CMK (cell line): ENCODE measurements at regions not wholly inside any gene's neighbourhood (a gene's known extent, or its start where the extent isn't known, plus 50 kb on each side); places are given as distances from the start of the nearest gene placed in this dataset.
"Not testable (repeated sequence)": the region's sequence is repeated elsewhere in the genome, so short reads cannot be mapped to it uniquely, and the experiment has no call there.

Experiments
- DNase-seq: peaks from one replicate; pipeline ENCODE4 v3.0.0-alpha.2; 2010; ENCODE audit warnings: low read depth

DNA sequence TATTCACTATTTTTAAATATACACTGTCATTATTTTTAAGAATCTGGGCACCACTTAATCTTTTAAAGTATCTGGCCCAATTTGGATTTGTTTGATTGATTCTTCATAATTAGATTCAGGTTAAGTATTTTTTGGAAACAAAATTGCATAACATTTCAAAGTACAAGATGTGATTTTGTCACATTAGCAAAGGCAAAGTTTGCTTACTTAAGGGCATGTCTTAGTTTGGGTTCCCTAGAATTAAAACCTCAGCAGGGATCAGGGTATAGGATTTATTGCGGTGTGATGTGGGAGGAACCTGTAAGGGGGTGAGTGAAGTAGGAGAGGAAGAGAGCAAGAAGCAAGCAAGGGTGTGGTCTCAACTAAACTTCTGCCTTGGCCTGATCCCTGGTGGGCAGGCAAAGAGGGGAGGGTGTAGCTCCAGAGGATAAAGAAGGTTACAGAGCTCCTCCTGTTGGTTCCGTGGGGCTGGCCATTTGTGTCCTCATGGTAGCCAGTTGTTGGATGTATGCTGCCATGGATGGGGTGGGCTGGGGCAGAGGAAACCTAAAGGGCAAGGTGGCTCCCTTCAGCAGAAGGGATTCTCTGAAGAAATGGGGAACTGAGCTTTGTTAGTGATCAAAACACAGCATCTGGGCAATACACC is 668.7 kb upstream of the SLC35B3 start:
- no peak for DNase-seq

DNA sequence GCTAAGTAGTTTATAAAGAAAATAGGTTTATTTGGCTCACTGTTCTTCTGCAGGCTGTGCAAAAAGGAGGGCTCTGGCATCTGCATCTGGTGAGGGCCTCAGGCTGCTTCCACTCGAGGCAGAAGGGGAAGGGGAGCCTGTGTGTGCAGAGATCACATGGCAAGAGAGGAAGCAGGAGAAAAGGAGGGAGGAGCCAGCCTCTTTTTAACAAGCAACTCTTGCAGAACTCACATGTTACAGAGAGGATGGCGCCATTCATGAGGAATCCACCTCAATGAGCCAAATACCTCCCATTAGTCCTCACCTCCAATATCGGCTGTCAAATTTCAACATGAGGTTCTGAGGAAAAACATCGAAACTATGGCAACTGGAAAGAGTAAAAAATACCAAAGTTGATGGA is 666.6 kb upstream of the SLC35B3 start:
- no peak for DNase-seq

DNA sequence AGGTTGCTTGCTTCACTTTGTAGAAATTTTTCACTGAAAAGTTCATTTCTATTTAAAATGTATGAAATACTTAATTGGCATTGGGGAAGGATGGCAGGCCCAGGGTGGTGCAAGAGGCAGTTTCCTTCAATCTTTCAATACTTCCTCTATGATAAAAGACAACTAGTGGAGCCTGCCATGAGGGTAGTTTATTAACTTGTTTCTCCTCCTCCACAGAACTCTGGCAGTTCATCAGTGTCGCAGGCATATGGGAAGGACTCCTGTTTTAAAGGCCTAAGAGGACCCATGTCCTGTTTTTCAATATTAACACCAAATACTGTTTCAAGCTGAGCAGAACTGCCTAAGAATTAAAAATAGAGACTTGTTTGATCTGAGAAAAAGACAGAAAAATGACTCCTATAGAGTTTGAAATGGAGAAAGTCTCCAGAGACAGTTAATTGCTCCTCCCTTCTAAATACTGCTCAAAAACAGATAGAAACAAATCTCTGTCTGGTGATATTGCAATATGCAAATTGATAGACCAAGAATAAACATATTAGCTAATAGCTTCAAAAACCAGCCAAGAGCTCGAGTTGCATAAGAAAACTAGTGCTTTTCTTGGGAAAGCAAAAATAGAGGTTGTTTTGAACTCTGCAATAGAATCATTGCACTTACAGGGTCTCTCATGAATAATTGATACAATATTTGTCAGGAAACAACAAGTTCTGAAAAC is 665.7 kb upstream of the SLC35B3 start:
- no peak for DNase-seq

DNA sequence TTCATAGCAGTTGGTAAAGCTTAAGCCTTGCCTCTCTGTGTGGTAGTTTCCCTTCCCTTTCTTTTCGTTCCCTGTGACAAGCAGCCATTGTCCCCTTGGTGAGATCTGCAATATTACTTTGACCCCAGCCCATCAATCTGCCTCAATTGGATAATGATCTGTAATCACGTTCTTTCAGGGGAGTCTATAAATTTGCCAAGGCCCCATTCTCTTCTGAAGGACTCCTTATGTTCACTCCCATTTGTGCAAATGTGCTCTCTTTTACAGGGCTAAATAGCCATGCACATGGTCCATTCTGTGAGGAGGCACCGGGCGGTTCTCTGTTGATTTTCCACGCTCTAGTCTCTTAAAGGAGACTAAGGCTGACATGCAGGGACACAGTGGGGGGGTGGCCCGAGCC is 660.4 kb upstream of the SLC35B3 start:
- DNase-seq = no peak

DNA sequence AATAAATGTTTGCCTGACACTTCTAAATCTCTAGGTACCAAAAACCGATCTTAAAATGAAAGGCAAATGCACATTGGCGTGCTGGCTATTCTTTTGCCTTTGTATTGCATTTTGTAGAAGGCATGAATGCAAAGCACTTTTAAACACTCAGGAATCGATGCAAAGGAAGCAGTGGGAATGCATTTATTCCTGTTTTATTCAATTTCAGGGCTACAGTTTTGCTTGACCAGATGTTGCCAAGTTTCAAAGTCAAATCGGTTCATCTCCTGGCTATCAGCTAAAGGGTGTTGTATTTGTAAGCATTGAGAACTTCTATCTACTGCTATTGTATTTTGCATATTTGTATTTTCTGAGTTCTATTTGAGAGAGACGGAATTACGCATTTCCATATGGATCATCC is 659.8 kb upstream of the SLC35B3 start:
- DNase-seq = no peak

DNA sequence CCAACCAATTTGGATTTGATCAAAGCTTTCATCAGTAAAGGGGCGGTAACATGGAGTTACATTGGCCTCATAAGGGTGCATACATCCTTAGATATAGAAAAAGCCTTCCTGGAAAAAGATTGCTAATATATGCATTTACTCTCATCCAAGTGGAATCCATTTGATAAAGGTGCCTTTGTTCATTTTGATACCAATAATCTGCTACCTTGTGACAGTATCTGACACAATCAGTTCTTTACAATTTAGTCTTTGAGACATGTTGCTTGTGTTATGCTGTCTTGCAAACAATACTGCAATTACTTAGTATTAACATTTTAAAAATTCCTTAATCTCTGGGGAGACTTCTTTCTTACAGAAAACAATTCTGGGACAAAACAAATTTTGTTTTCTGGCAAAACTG is 654.4 kb upstream of the SLC35B3 start:
- DNase-seq = no peak

DNA sequence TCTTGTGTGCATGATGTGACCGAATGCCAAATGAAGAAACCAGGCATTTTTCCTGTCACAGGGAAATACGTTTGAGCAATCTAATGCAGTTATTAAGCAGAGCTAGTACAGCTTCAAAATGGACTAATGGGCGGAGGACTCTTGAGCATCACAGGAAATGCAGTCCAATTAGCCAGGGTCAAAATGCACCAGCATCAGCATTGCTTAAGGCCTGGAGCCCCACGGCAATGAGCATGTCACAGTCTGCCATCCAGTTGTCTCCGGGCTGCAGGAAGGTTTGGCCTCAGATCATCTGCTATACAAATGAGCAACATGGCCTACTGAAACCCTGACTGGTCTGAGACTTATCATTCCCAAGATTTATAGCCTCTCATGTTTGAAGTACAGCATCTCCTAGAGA is 652.1 kb upstream of the SLC35B3 start:
- DNase-seq = no peak

DNA sequence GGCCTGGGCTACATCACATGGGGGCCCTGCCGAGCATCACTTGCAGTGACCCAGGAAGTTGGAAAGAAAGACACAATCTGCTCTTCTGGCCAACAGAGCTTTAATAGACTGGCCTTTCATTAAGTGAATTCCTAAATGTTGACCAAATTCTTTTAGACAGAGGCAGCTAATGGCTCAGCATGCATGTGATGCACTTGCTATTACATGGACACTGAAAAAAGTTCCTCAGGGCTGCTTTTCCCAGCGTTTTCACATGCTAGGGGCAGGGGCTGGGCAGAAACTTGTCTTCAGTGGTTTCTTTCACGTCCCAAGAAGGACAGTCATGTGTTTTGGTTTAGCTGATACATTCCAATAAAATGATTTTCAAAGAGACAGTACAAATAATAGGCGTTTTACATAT is 651.0 kb upstream of the SLC35B3 start:
- no peak for DNase-seq

DNA sequence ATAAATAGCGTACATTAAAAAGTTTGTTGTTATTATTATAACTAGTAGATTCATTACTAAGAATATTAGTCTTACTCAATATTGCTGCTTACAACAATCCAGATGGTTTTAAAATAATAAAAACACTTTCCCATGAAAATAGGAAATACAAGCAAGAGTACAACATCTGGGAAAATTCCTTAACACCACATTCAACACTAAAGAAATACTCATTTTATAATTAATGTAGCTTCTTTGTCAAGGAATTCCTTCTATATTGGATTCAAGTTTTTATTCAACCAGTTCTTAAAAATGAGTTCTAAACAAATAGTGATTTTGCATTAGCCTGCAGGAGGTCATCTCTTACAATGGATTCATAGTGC is 650.3 kb upstream of the SLC35B3 start:
- no peak for DNase-seq

DNA sequence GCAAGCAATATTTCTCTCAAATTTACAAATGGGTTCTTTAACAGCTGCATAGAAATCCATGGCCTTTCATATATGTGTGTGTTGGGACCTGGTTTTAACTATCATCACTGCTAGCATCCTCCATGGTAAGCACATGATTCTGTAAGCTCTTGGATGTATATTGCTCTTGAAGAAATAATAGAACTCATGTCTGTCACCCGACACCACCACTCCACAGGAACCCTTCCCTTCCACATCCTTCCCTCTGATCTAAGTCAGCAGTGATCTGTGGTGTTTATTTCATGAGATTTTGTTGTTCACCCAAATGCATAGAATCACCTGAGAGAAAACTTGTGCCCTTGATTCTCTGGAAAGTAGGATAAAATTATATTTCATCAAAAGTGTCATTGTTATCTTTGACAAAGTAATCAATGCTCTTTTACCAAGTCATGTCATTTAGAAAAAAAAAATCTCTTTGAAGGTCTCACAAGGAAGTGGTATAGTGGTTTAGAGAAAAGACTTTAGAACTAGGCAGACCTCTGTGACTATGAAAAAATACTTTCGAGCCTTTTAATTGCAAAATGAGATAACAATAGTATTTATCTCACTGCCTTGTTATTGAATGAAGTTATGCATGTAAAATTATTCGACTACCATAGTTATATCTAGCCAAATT is 649.8 kb upstream of the SLC35B3 start:
- no peak for DNase-seq

DNA sequence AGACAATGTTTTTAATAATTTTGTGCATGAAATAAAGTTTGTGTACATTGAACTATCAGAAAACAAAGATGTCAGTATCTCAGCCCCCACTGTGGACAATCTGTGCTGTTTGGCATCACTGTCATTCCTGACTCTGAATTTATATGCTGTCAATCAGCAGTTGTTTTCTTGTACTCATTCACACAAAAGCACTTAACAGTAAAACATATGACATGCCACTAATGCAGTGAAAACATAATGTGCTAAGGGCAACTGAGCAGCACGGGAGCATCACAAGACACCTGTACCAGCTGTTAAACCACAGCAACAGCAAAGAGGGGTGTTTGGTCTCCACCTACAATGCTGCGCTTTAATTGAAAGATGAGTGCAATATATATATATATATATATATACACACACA is 647.8 kb upstream of the SLC35B3 start:
- DNase-seq = no peak

DNA sequence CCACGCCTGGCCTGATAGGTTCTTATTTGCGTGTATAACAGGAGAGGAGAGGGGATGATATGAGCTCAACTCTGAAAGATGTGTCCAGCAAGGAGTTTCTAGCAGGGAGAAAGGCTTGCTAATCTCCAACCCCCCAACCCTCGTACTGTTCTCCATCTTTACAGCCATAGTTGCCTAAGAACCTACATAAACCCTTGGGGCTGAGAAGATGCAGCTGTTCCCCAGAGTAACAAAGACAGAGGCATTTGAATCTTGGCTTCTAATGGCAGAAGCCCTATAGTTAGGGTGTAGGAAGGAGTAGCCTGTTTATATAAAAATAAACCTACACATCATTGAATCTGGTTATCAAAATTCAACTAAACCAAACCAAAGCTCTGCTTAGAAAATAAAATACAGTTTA is 631.4 kb upstream of the SLC35B3 start:
- no peak for DNase-seq

DNA sequence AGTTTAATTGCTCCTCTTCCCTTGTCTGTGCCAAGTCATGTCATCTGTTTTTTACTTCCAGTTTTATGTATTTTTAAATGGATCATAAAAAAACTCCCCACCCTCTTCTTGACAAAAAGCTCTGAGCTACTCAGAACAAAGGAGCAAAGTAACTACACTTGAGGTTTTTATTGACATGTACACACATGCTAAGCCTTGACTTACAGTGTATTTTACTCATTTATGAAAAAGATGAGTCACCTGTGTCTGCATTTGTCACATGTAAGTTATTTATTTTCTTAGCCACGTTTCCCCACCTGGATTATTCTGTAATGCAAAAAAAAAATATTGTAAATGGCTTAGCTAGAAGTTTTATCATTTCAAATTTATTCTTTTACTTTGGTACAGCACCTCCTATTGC is 628.8 kb upstream of the SLC35B3 start:
- no peak for DNase-seq

DNA sequence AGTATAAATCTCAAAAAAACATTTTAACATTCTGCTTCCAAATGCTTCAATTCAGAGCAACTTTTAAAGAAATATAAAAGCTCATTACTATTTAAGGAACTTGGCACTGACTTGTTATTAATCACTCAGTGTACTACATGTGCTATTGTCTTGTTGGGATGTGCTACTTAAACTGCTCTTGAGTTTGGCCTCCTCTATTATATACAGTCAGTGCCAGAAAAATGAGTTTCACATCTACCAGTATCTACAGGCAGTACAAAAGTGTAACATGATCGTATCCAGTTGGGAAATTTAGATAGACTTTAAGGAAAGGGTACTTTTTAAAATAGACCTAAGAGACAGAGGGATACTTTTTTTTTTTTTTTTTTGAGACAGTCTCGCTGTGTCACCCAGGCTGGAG is 627.3 kb upstream of the SLC35B3 start:
- DNase-seq = no peak

DNA sequence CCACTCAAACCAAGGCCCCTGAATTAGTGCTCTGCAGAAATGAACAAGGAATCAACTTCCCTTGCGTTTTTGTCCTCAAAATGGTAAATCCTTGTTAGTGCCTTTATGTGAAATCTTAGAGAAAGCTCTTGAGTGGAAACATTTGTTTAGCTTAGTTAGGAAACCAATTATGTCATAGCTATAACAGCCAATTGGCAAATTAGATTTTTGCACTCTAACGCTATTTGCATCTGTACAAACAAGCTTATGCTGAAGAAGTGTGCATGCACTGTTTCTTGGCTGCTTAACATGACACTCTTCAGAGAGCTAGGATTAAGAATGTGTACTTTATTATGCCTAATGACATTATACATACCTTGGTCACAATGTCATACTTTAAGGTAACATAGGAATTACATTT is 622.6 kb upstream of the SLC35B3 start:
- no peak for DNase-seq

DNA sequence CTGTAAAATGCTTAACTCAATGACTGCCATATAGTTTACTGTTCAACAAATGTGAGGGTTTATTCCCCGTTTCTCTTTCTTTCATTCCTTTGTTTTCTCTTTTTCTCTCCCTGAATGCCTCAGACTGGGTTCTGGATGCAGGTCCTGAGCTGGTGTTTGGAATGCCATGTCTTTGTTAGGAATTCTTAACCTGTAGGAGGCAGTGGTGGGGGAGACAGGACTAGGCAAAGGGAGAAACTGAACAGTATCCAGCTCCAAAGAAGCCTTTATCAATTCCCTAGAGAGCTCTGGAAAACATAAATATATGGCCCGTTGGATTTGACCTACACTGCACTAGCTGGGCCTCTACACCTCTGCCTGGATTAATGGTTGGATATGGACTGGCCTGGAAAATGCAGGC is 621.2 kb upstream of the SLC35B3 start:
- no peak for DNase-seq

DNA sequence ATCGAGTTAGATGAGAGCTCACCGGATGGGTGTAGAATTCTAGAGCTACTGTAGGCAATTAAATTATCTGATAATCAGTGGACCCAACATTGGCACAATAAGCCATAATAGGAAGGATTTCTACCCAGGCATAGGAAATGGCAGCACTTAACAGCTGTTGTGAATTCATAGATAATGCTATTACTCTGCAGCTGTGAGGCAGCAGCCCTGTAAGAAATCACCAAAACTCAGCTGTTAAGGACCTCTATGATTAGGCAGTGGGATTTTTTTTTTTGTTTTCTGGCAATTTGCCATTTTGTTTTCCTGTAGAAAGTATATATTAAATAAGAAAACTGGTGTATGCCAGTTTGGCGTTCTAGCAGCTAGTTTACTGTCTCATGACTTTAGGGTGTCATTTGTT is 609.1 kb upstream of the SLC35B3 start:
- DNase-seq = no peak

DNA sequence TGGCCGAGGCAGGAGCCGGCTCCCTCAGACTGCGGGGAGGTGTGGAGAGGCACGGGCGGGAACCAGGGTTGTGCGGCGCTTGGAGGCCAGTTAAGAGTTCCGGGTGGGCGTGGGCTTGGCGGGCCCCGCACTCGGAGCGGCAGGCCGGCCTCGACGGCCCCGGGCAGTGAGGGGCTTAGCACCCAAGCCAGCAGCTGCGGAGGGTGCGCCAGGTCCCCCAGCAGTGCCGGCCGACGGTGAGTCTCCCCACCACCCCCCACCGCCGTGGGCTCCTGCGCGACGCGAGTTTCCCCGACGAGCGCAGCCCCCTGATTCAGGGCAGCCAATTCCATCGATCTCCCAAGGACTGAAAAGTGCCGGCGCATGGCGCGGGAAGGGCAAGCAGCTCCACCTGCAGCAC is 605.4 kb upstream of the SLC35B3 start:
- no peak for DNase-seq

DNA sequence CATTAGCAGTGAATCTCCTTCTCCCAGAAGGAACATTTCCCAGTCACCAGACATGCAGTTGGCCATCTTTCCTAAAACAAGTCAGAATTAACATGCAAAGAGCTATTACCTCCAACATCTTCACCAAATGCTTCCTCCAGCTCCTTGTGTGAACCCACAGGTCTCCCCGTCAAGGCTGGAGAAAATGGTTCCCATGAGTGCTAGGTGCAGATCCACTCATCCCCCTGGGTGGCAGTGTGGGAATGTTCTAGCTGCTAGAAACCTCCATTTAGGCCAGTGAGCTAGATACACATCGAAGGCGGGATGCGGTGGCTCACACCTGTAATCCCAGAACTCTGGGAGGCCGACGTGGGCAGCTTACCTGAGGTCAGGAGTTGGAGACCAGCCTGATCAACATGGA is 603.9 kb upstream of the SLC35B3 start:
- no peak for DNase-seq

DNA sequence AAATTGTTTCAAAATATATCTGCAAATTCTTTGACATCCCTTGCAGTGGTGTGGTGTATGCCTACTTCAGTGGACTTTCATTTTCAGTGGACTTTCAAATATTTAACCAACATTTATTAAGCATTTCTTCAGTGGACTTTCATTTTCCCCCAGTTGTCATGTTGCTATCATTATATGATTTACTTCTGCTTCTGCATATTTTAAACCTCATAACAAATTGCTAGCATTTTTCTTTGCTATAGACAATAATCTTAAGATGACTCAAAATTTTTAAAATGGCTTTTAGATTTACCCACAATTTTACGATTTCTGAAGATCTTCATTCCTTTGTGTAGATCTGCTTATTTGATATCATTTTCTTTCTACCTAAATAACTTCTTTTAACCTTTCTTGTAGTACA is 592.7 kb upstream of the SLC35B3 start:
- DNase-seq = no peak

DNA sequence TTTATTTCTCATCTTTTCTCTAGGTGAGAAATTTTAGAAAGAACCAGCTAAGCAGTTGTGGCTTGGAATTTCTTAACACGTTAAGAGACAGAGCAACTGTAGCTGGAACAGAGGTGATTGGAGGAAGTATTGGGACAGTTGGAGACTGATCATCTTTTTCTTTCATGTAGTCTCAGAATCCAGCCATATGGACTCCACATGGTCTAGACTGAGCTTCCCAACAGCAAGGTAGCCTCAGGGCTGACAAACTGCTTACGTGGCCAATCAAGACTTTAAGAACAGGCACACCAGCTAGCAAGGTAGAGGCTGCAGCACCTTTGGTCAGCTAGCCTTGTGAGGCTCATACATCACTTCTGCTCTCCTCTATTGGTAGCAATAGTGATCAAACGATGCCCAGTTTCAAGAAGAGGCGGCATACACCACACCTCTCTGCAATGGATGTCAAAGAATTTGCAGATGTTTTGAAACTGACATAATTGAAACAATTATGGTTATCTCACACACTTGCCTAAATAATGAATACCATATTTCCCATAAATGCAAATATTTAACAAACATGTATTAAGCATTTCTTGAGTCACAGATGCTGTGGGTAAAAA is 590.5 kb upstream of the SLC35B3 start:
- no peak for DNase-seq

DNA sequence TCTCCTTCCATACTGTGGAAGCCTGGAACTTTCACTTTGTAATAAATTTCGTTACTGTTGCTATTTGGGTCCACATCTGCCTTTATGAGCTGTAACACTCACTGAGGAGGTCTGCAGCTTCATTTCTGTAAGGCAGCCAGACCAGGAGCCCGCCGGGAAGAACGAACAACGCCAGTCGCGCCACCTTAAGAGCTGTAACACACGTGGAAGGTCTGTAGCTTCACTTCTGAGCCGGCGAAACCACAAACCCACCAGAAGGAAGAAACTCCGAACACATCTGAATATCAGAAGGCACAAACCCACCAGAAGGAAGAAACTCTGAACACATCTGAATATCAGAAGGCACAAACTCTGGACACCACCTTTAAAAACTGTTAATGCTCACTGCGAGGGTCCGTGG is 589.9 kb upstream of the SLC35B3 start:
- no peak for DNase-seq

DNA sequence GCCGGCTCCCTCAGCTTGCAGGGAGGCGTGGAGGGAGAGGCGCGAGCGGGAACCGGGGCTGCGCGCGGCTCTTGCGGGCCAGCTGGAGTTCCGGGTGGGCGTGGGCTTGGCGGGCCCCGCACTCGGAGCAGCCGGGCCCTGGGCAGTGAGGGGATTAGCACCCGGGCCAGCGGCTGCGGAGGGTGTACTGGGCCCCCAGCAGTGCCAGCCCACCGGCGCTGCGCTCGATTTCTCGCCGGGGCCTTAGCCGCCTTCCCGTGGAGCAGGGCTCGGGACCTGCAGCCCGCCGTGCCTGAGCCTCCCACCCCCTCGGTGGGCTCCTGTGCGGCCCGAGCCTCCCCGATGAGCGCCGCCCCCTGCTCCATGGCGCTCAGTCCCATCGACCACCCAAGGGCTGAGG is 588.9 kb upstream of the SLC35B3 start:
- DNase-seq = not testable (repeated sequence)
